ENCODE measurements at regions not wholly inside any gene's neighbourhood (a gene's known extent, or its start where the extent isn't known, plus 50 kb on each side); places are given as distances from the start of the nearest gene placed in this dataset.

DNA sequence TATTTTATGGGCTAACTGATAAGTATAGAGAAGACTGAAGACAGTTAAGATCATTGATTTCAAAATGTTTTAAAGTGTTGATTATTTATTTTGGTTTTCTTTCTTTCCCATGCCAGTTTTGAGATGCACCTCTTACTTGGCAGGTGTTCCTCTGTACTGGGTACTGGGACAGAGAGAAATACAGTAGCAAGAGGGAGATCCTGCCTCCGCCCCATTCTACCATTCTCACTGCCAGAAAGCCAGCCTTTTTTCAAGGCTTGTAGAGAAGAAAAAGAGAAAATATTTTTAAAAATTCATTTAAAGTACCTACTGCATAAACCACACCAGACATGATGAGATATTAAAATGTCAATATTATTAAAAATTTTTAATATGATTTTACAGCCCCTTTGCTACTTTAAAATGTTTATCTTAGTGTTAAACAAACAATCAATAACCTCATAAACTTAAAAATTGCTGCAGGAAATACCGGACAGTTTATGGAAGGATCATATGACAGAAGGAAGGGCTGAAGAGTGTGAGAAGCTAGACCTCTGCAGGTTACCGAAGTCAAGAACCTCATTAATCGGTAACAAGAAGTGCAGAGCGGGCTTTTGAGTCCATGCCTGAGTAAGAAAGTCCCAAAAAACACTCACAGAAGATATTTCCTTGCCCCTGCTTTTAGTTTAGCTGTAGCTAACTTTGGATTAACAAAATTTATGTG is 117.8 kb upstream of the ESR1 start:
- CTCF ChIA-PET, result no interaction called here

More for the DNA sequence above, 117.8 kb upstream of the ESR1 start:
- H3K4me2 ChIP-seq (ENCODE audit: low read depth, low read length), result no peak overlapping the region
- no peak overlapping the region for H2BK120ac ChIP-seq (ENCODE audit: low read depth, low read length)
- H2AK5ac ChIP-seq (ENCODE audit: low read depth, low read length), result no peak overlapping the region
- H2BK15ac ChIP-seq (ENCODE audit: low read depth, low read length), result no peak overlapping the region
- H3K56ac ChIP-seq (ENCODE audit: extremely low read depth, insufficient read depth, low read length), result no peak overlapping the region
- H3K4me3 ChIP-seq (ENCODE audit: insufficient read depth, low read depth, low read length), result no peak overlapping the region
- H3K27ac ChIP-seq (ENCODE audit: insufficient read depth, low read length), result no peak overlapping the region
- no peaks in the 10 kb centered on the region for H3K36me3 ChIP-seq (ENCODE audit: control insufficient read depth, insufficient read depth, low read length)
- no peak overlapping the region for H4K5ac ChIP-seq (ENCODE audit: low read depth, low read length)
- in situ Hi-C loops (cut with MboI; ENCODE audit: low sequenced_read_pairs), result no loop called here
- H3K79me1 ChIP-seq (ENCODE audit: low read depth in 1 of 2, low read length in 2 of 2), result no peaks in the 10 kb centered on the region
- no peaks in the 10 kb centered on the region; the same call in 1 of the 2 replicates for H3K9me3 ChIP-seq (ENCODE audit: control insufficient read depth, insufficient read depth, low read length)
- dilution Hi-C loops (cut with HindIII; ENCODE audit: low sequenced_read_pairs, unreplicated experiment), result no loop called here
- H2AFZ ChIP-seq (replicated peaks; ENCODE audit: low read length, poor library complexity), result no peak overlapping the region
- H3K4ac ChIP-seq (ENCODE audit: low read depth, low read length), result no peak overlapping the region
- no peaks in the 10 kb centered on the region for H3K4me1 ChIP-seq (ENCODE audit: control insufficient read depth, insufficient read depth, low read length)
- no peak for ATAC-seq (ENCODE audit: low read depth)
- H4K8ac ChIP-seq (ENCODE audit: low read depth in 2 of 2, low read length in 2 of 2), result no peak overlapping the region
- H3K9ac ChIP-seq (ENCODE audit: low read depth, low read length), result no peak overlapping the region
- POLR2A ChIA-PET (ENCODE audit: unreplicated experiment), result no interaction called here
- no peak overlapping the region for H3K23ac ChIP-seq (ENCODE audit: low read depth, low read length)
- BruUV-seq (replicated peaks), result no TSS peak
- no peak for DNase-seq
- no peak overlapping the region for H2AK9ac ChIP-seq (replicated peaks; ENCODE audit: low read depth, low read length, poor library complexity)
- no peak overlapping the region for H3K14ac ChIP-seq (replicated peaks; ENCODE audit: low read depth, low read length)
- H3K9me1 ChIP-seq (ENCODE audit: insufficient read depth, low read length), result no peaks in the 10 kb centered on the region
- H2BK20ac ChIP-seq (ENCODE audit: low read depth, low read length), result no peak overlapping the region
- intact Hi-C loops (cut with micrococcal nuclease), result no loop called here
- no peak for TF ChIP-seq RFX5 (IDR thresholded peaks at IDR 0.05; ENCODE audit: low read depth, low read length)
- no peak for TF ChIP-seq MAZ (IDR thresholded peaks at IDR 0.05; ENCODE audit: borderline replicate concordance, low read depth, low read length)
- no peak for TF ChIP-seq CEBPB (IDR thresholded peaks at IDR 0.05; ENCODE audit: low read depth, low read length)
- TF ChIP-seq, protein P1, sequence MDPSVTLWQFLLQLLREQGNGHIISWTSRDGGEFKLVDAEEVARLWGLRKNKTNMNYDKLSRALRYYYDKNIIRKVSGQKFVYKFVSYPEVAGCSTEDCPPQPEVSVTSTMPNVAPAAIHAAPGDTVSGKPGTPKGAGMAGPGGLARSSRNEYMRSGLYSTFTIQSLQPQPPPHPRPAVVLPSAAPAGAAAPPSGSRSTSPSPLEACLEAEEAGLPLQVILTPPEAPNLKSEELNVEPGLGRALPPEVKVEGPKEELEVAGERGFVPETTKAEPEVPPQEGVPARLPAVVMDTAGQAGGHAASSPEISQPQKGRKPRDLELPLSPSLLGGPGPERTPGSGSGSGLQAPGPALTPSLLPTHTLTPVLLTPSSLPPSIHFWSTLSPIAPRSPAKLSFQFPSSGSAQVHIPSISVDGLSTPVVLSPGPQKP (IDR thresholded peaks at IDR 0.05; ENCODE audit: borderline replicate concordance, low read depth, low read length), result no peak
- no peak for TF ChIP-seq FOS (IDR thresholded peaks at IDR 0.05; ENCODE audit: low read depth, low read length)
- no peak for TF ChIP-seq RCOR1 (IDR thresholded peaks at IDR 0.05; ENCODE audit: insufficient replicate concordance, low read length)
- TF ChIP-seq, protein P2, sequence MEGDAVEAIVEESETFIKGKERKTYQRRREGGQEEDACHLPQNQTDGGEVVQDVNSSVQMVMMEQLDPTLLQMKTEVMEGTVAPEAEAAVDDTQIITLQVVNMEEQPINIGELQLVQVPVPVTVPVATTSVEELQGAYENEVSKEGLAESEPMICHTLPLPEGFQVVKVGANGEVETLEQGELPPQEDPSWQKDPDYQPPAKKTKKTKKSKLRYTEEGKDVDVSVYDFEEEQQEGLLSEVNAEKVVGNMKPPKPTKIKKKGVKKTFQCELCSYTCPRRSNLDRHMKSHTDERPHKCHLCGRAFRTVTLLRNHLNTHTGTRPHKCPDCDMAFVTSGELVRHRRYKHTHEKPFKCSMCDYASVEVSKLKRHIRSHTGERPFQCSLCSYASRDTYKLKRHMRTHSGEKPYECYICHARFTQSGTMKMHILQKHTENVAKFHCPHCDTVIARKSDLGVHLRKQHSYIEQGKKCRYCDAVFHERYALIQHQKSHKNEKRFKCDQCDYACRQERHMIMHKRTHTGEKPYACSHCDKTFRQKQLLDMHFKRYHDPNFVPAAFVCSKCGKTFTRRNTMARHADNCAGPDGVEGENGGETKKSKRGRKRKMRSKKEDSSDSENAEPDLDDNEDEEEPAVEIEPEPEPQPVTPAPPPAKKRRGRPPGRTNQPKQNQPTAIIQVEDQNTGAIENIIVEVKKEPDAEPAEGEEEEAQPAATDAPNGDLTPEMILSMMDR (conservative IDR thresholded peaks at IDR 0.05; ENCODE audit: low read depth, low read length), result no peak
- TF ChIP-seq CHD1 (IDR thresholded peaks at IDR 0.05; ENCODE audit: low read depth, low read length), result no peak
- no peak for TF ChIP-seq RAD21 (IDR thresholded peaks at IDR 0.05; ENCODE audit: low read length)
- no peak for TF ChIP-seq SMC3 (IDR thresholded peaks at IDR 0.05; ENCODE audit: low read depth, low read length)
- H3K27me3 ChIP-seq (ENCODE audit: control insufficient read depth, insufficient read depth, low read length), result no peaks in the 10 kb centered on the region
- H4K91ac ChIP-seq (ENCODE audit: insufficient read depth, low read depth, low read length), result no peak overlapping the region
- WGBS, 2 experiments (ENCODE audit: extremely low coverage in 2 of 2, insufficient read length in 1 of 2), result no CpG with 5 or more reads among the region's 5 CpGs
- no peaks in the 10 kb centered on the region for H4K20me1 ChIP-seq (ENCODE audit: insufficient read depth, low read length)
- H3K18ac ChIP-seq (ENCODE audit: low read depth, low read length), result no peak overlapping the region
- no peak overlapping the region for H2BK5ac ChIP-seq (ENCODE audit: low read depth, low read length, poor library complexity, severe bottlenecking)
